GM12874 (cell line): ENCODE measurements at regions not wholly inside any gene's neighbourhood (a gene's known extent, or its start where the extent isn't known, plus 50 kb on each side); places are given as distances from the start of the nearest gene placed in this dataset.

Source experiments
- CTCF ChIP-seq: IDR thresholded peaks from 2 replicates; pipeline ENCODE4 v1.5.1; 2011; ENCODE audit warnings: low read depth, mild to moderate bottlenecking, control low read depth, low read length, moderate library complexity; ENCODE audit not compliant: insufficient read depth

- no peak for TF ChIP-seq CTCF
Measured at GRCh38 chr1:29753771-29754572, 517.6 kb downstream of the PTPRU start.

- TF ChIP-seq CTCF, result no peak
Measured at GRCh38 chr1:29753244-29753643, 516.9 kb downstream of the PTPRU start.

GRCh38 chr1:29752141-29752540 lies 515.8 kb downstream of the PTPRU start:
- TF ChIP-seq CTCF, result no peak

GRCh38 chr1:29749024-29749945 lies 513.0 kb downstream of the PTPRU start:
- TF ChIP-seq CTCF, result no peak

DNA sequence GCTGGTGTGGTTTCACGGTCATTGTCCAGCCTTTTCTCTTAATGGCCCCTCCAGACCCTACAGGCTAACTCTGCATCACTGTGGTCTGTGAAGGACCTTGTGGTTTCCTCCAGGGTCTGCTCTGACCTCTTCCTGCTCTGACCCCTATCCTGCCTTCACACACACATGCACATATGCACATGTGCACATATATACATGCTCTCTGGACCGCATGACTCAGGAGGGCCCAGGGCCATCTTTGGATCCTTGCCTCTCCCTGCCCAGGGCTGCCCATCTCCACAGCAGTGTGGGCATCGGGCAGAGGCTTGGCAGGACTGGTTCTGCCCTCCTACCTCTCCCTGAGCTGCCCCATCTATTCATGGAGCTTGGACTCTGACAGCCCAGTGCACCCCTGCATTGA lies 510.9 kb downstream of the PTPRU start:
- TF ChIP-seq CTCF, result no peak

DNA sequence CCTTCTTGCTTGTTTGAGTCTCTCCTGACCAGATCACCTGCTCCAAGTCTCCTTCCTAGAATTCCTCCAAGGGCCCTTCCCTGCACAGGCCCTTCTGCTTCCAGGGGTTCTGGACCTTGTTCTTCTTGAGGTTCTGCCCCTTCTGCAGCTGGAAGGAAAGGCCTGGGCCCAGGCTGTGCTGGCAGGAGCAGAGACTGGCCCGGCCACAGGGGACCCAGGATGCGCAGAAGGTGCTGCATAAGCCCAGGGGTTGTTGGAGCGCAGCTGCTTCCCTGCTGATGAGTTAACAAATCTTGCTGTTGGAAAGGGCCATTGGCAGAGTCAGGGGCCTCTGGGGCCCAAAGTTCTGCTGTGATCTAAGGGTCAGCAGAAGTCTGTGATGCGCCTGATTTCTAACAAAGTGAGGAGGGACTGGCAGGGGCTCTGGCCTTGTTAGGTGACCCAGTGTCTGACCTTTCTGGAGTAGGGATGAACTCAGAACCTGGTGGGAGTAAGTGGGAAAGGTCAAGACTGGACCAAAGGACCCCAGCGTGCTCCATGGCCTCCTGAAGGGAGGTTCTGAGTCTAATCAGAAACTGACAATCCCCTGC lies 509.8 kb downstream of the PTPRU start:
- TF ChIP-seq CTCF, result no peak
